Adrenal gland (tissue), 5 donors: ENCODE measurements at regions not wholly inside any gene's neighbourhood (a gene's known extent, or its start where the extent isn't known, plus 50 kb on each side); places are given as distances from the start of the nearest gene placed in this dataset.

Experiments used
- POLR2A ChIP-seq, 2 donors: fragments of 450-650 bp; IDR thresholded peaks; one replicate each; pipeline ENCODE4 v1.6.1; 2017; ENCODE audit warnings: antibody characterized with exemption in 2 of 2, mild to moderate bottlenecking in 2 of 2, moderate library complexity in 1 of 2
- TF ChIP-seq, protein P1 (sequence below), 6 experiments: fragments of 450-650 bp in 4 of 6; fragments of 200-600 bp in 2 of 6; sonication (generic) in 1 of 6; IDR thresholded peaks; 1 replicate in 5 of 6; 2 replicates in 1 of 6; pipeline versions ENCODE4 v1.5.1 to v1.8.0; 2016 to 2021; ENCODE audit warnings: antibody characterized with exemption in 6 of 6, mild to moderate bottlenecking in 2 of 6, moderate library complexity in 1 of 6
- donor health status: DM: no; HTN: no; CAD: no.

DNA sequence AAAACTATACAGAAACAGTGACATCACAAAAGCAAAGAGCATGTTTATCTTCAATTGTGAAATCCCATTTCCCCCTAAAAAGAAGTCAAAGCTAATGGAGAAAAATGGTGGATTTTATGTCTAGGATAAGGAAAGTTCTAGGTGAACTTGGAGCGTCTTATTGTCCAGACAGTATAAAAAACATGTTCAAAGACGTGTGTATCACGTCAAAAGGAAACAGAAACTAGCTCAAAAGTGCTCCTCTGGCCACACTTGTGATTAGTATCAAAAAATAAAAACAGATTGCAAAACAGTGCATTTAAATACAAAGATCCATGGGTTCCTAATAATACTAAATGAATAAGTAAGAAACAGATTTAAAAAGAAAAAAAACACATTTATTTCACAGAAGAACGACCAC is 568.9 kb downstream of the ANXA1 start:
- TF ChIP-seq POLR2A (IDR thresholded peaks at IDR 0.05), result no peak
- TF ChIP-seq, protein P1, sequence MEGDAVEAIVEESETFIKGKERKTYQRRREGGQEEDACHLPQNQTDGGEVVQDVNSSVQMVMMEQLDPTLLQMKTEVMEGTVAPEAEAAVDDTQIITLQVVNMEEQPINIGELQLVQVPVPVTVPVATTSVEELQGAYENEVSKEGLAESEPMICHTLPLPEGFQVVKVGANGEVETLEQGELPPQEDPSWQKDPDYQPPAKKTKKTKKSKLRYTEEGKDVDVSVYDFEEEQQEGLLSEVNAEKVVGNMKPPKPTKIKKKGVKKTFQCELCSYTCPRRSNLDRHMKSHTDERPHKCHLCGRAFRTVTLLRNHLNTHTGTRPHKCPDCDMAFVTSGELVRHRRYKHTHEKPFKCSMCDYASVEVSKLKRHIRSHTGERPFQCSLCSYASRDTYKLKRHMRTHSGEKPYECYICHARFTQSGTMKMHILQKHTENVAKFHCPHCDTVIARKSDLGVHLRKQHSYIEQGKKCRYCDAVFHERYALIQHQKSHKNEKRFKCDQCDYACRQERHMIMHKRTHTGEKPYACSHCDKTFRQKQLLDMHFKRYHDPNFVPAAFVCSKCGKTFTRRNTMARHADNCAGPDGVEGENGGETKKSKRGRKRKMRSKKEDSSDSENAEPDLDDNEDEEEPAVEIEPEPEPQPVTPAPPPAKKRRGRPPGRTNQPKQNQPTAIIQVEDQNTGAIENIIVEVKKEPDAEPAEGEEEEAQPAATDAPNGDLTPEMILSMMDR (IDR thresholded peaks at IDR 0.05), result no peak
